HFFc6 (cell line): ENCODE measurements at regions not wholly inside any gene's neighbourhood (a gene's known extent, or its start where the extent isn't known, plus 50 kb on each side); places are given as distances from the start of the nearest gene placed in this dataset.

ENCODE experiments used
- DNase-seq: peaks from one replicate; pipeline ENCODE4 v3.0.0-alpha.2; 2018
- H3K27ac Mint-ChIP-seq: 2 replicates; pipeline ENCODE4 v1.8.0; 2020; ENCODE audit warnings: mild to moderate bottlenecking, mixed read lengths
- H3K27me3 Mint-ChIP-seq: 2 replicates; pipeline ENCODE4 v1.8.0; 2021; ENCODE audit warnings: mild to moderate bottlenecking, moderate library complexity, mixed read lengths; ENCODE audit not compliant: insufficient read depth
- H3K36me3 Mint-ChIP-seq: 2 replicates; pipeline ENCODE4 v1.8.0; 2021; ENCODE audit warnings: low read depth, mixed read lengths
- H3K4me1 Mint-ChIP-seq: 2 replicates; pipeline ENCODE4 v1.8.0; 2020; ENCODE audit warnings: low read depth, mixed read lengths
- H3K4me3 Mint-ChIP-seq: 2 replicates; pipeline ENCODE4 v1.8.0; 2020; ENCODE audit warnings: mild to moderate bottlenecking, moderate library complexity, mixed read lengths
- H3K9me3 Mint-ChIP-seq: 2 replicates; pipeline ENCODE4 v1.8.0; 2020; ENCODE audit warnings: mild to moderate bottlenecking, mixed read lengths
- TF ChIP-seq, protein P1 (sequence below): fragments of 200-600 bp; sonication (generic); IDR thresholded peaks from 2 replicates; pipeline ENCODE4 v1.5.0; 2021; ENCODE audit warnings: antibody characterized with exemption, mild to moderate bottlenecking

GRCh38 chr15:77784361-77785292 lies 151.9 kb upstream of the LINGO1 start:
- Mint-ChIP-seq H3K4me3 (no peak overlapping the region), H3K36me3 (no peaks in the 10 kb centered on the region), H3K27me3 (peaks cover 29% of the 10 kb centered on the region), H3K4me1 (no peaks in the 10 kb centered on the region), H3K9me3 (peaks cover 8% of the 10 kb centered on the region; the same call in 1 of the 2 replicates), H3K27ac (no peak overlapping the region)
- TF ChIP-seq, protein P1, sequence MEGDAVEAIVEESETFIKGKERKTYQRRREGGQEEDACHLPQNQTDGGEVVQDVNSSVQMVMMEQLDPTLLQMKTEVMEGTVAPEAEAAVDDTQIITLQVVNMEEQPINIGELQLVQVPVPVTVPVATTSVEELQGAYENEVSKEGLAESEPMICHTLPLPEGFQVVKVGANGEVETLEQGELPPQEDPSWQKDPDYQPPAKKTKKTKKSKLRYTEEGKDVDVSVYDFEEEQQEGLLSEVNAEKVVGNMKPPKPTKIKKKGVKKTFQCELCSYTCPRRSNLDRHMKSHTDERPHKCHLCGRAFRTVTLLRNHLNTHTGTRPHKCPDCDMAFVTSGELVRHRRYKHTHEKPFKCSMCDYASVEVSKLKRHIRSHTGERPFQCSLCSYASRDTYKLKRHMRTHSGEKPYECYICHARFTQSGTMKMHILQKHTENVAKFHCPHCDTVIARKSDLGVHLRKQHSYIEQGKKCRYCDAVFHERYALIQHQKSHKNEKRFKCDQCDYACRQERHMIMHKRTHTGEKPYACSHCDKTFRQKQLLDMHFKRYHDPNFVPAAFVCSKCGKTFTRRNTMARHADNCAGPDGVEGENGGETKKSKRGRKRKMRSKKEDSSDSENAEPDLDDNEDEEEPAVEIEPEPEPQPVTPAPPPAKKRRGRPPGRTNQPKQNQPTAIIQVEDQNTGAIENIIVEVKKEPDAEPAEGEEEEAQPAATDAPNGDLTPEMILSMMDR: peak; percentile 71
- peak; percentile 2 for DNase-seq

GRCh38 chr15:77783636-77784035 lies 150.9 kb upstream of the LINGO1 start:
- H3K9me3 Mint-ChIP-seq: peaks cover 8% of the 10 kb centered on the region; the same call in 1 of the 2 replicates
- TF ChIP-seq, protein P1: no peak
- no peaks in the 10 kb centered on the region for H3K36me3 Mint-ChIP-seq
- no peak for DNase-seq
- no peak overlapping the region for H3K4me3 Mint-ChIP-seq
- H3K4me1 Mint-ChIP-seq: no peaks in the 10 kb centered on the region
- peaks cover 27% of the 10 kb centered on the region for H3K27me3 Mint-ChIP-seq
- no peak overlapping the region for H3K27ac Mint-ChIP-seq

DNA sequence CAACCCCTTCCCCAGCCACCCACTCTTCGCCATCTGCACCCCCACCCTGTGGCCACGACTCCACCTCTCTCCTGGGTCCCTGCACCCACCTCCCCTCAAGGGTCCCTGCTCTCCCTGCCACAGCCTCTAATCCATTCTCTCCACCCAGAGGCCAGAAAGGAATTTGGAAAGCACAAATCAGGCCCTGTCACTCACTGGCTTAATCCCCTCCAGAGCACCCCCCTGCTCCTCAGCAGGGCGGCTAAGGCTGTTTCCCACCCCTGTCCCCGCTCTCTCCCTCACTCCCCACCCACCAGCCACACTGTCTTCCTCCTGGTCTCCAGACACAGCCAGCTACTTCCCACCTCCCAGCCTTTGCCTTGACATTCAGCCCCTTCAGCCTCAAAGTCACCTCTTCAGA lies 150.0 kb upstream of the LINGO1 start:
- Mint-ChIP-seq H3K4me1 (no peaks in the 10 kb centered on the region), H3K9me3 (peaks cover 8% of the 10 kb centered on the region; the same call in 1 of the 2 replicates), H3K4me3 (no peak overlapping the region), H3K27me3 (peaks cover 30% of the 10 kb centered on the region), H3K36me3 (no peaks in the 10 kb centered on the region), H3K27ac (no peak overlapping the region)
- no peak for DNase-seq
- TF ChIP-seq, protein P1: no peak

DNA sequence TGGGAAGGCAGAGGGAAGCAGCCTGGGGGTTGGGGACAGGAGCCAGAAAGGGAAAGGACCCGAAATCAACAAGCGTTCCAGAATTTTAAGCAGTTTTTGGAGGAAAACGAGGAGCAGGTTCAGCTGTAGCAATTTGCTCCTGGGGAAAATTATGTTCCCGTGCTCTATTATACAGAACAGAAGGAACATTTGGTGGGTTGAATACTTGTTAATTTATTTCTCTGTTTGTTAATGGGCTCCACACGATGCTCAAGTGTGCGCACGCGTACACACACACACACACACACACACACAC lies 149.2 kb upstream of the LINGO1 start:
- H3K4me1 Mint-ChIP-seq: no peaks in the 10 kb centered on the region

GRCh38 chr15:77781151-77781945 lies 148.6 kb upstream of the LINGO1 start:
- Mint-ChIP-seq H3K9me3 (peaks cover 8% of the 10 kb centered on the region; the same call in 1 of the 2 replicates), H3K36me3 (no peaks in the 10 kb centered on the region), H3K4me3 (no peak overlapping the region), H3K27ac (no peak overlapping the region), H3K4me1 (no peaks in the 10 kb centered on the region), H3K27me3 (peaks cover 30% of the 10 kb centered on the region)
- TF ChIP-seq, protein P1: no peak
- DNase-seq: no peak

More for the DNA sequence above, 149.2 kb upstream of the LINGO1 start:
- DNase-seq: no peak
- Mint-ChIP-seq H3K27me3 (peaks cover 30% of the 10 kb centered on the region), H3K27ac (no peak overlapping the region), H3K36me3 (no peaks in the 10 kb centered on the region), H3K9me3 (peaks cover 8% of the 10 kb centered on the region; the same call in 1 of the 2 replicates), H3K4me3 (no peak overlapping the region)
- TF ChIP-seq, protein P1: no peak
